Lower leg skin (tissue), 4 donors: ENCODE measurements at regions not wholly inside any gene's neighbourhood (a gene's known extent, or its start where the extent isn't known, plus 50 kb on each side); places are given as distances from the start of the nearest gene placed in this dataset.
"Not testable (repeated sequence)": the region's sequence is repeated elsewhere in the genome, so short reads cannot be mapped to it uniquely, and the experiment has no call there.

ENCODE experiments used
- DNase-seq, 2 donors: peaks; one replicate each; pipeline ENCODE4 v3.0.0-alpha.2; 2019; ENCODE audit warnings: low spot score in 2 of 2
- H3K4me3 ChIP-seq: fragments of 200-600 bp; sonication (generic); 2 replicates; pipeline ENCODE4 v1.5.1; 2017; ENCODE audit warnings: mild to moderate bottlenecking, low read depth; ENCODE audit not compliant: poor library complexity, severe bottlenecking
- CTCF ChIP-seq, 3 donors: fragments of 450-650 bp; IDR thresholded peaks; one replicate each; pipeline ENCODE4 v1.5.1; 2016; ENCODE audit warnings: antibody characterized with exemption in 3 of 3, mild to moderate bottlenecking in 3 of 3, moderate library complexity in 2 of 3
- POLR2A ChIP-seq, 2 donors: fragments of 450-650 bp; IDR thresholded peaks; one replicate each; pipeline ENCODE4 v1.6.1; 2016 to 2017; ENCODE audit warnings: antibody characterized with exemption in 2 of 2, mild to moderate bottlenecking in 1 of 2, moderate library complexity in 1 of 2
- WGBS, 2 donors: methylation state at CpG; one replicate each; pipeline ENCODE4 v1.1.5; 2018; 5-methylcytosine and 5-hydroxymethylcytosine counted together
- intact Hi-C: fragments of 100-400 bp; cut with DNase I; formaldehyde crosslinking; loops from one replicate; pipeline ENCODE4 v1.15.0; 2023; ENCODE audit warnings: low total_unique reads

GRCh38 chr13:78875792-78876580, 217.0 kb upstream of the OBI1 start:
- intact Hi-C loops, result no loop called here
- TF ChIP-seq CTCF (IDR thresholded peaks at IDR 0.05) (no peak), POLR2A (IDR thresholded peaks at IDR 0.05) (no peak)
- WGBS, 2 donors, result 75 to 78% methylated on average over 11 to 12 of the region's 12 CpGs
- DNase-seq, result no peak
- H3K4me3 ChIP-seq, result no peak overlapping the region

- DNase-seq, result no peak
- no peak overlapping the region for H3K4me3 ChIP-seq
- WGBS, 2 donors, result 57 to 68% methylated on average over 1 of the region's 1 CpG
- intact Hi-C loops, result no loop called here
- no peak for TF ChIP-seq CTCF (IDR thresholded peaks at IDR 0.05)
- no peak for TF ChIP-seq POLR2A (IDR thresholded peaks at IDR 0.05)
Observed at GRCh38 chr13:78868991-78869390, 210.0 kb upstream of the OBI1 start.

GRCh38 chr13:78867655-78868054, 208.7 kb upstream of the OBI1 start:
- WGBS, 2 donors, result 62 to 69% methylated on average over 3 of the region's 3 CpGs
- H3K4me3 ChIP-seq, result no peak overlapping the region
- intact Hi-C loops, result no loop called here
- DNase-seq, result no peak
- no peak for TF ChIP-seq POLR2A (IDR thresholded peaks at IDR 0.05)
- TF ChIP-seq CTCF (IDR thresholded peaks at IDR 0.05), result no peak

GRCh38 chr13:78866076-78866475, 207.1 kb upstream of the OBI1 start:
- not testable (repeated sequence) for DNase-seq

GRCh38 chr13:78862446-78862845, 203.5 kb upstream of the OBI1 start:
- no peak overlapping the region for H3K4me3 ChIP-seq
- TF ChIP-seq POLR2A (IDR thresholded peaks at IDR 0.05) (no peak), CTCF (IDR thresholded peaks at IDR 0.05) (no peak)
- intact Hi-C loops, result no loop called here
- 61 to 71% methylated on average over 1 of the region's 1 CpG for WGBS, 2 donors
- DNase-seq, result no peak

More at GRCh38 chr13:78866076-78866475, 207.1 kb upstream of the OBI1 start:
- intact Hi-C loops, H3K4me3 ChIP-seq: not testable (repeated sequence)
- 59 to 64% methylated on average over 5 to 6 of the region's 6 CpGs for WGBS, 2 donors

- 73 to 89% methylated on average over 1 of the region's 1 CpG for WGBS, 2 donors
- H3K4me3 ChIP-seq, result no peak overlapping the region
- DNase-seq, result no peak
- TF ChIP-seq CTCF (IDR thresholded peaks at IDR 0.05), result no peak
- TF ChIP-seq POLR2A (IDR thresholded peaks at IDR 0.05), result no peak
- intact Hi-C loops, result no loop called here
Observed at GRCh38 chr13:78852709-78853108, 193.8 kb upstream of the OBI1 start.
